ENCODE measurements at regions not wholly inside any gene's neighbourhood (a gene's known extent, or its start where the extent isn't known, plus 50 kb on each side); places are given as distances from the start of the nearest gene placed in this dataset.

- intact Hi-C loops (cut with DNase I) = no loop called here
- H3K27ac ChIP-seq = no peak overlapping the region
- WGBS, 4 donors = 21 to 25% (median 22%) methylated on average over 4 of the region's 4 CpGs
Observed at GRCh38 chr2:167509586-167509985, 621.3 kb downstream of the XIRP2 start.

GRCh38 chr2:167508709-167509108, 620.4 kb downstream of the XIRP2 start:
- ATAC-seq (no peak), DNase-seq (no peak)
- no peaks in the 10 kb centered on the region for H3K9me3 ChIP-seq
- TF ChIP-seq POLR2A (IDR thresholded peaks at IDR 0.05) = no peak
- TF ChIP-seq CTCF (IDR thresholded peaks at IDR 0.05) = no peak
- H3K36me3 ChIP-seq = no peaks in the 10 kb centered on the region
- H3K27me3 ChIP-seq = no peaks in the 10 kb centered on the region
- no peaks in the 10 kb centered on the region for H3K4me1 ChIP-seq
- WGBS, 4 donors = 56 to 70% (median 63%) methylated on average over 1 of the region's 1 CpG
- H3K27ac ChIP-seq = no peak overlapping the region
- H3K4me3 ChIP-seq = no peak overlapping the region
- intact Hi-C loops (cut with DNase I) = no loop called here

More at GRCh38 chr2:167509586-167509985, 621.3 kb downstream of the XIRP2 start:
- H3K36me3 ChIP-seq = no peaks in the 10 kb centered on the region
- no peaks in the 10 kb centered on the region for H3K9me3 ChIP-seq
- H3K4me3 ChIP-seq = no peak overlapping the region
- DNase-seq (no peak), ATAC-seq (no peak)
- H3K27me3 ChIP-seq = no peaks in the 10 kb centered on the region
- TF ChIP-seq POLR2A (IDR thresholded peaks at IDR 0.05) = no peak
- no peak for TF ChIP-seq CTCF (IDR thresholded peaks at IDR 0.05)
- no peaks in the 10 kb centered on the region for H3K4me1 ChIP-seq

GRCh38 chr2:167506395-167506794, 618.1 kb downstream of the XIRP2 start:
- TF ChIP-seq CTCF (IDR thresholded peaks at IDR 0.05) = no peak
- no peak for TF ChIP-seq POLR2A (IDR thresholded peaks at IDR 0.05)
- Histone ChIP-seq H3K36me3 (no peaks in the 10 kb centered on the region), H3K27me3 (no peaks in the 10 kb centered on the region), H3K4me1 (no peaks in the 10 kb centered on the region), H3K9me3 (no peaks in the 10 kb centered on the region), H3K27ac (no peak overlapping the region), H3K4me3 (no peak overlapping the region)
- ATAC-seq = no peak
- WGBS, 4 donors = 70 to 85% (median 76%) methylated on average over 1 of the region's 1 CpG
- no peak for DNase-seq
- intact Hi-C loops (cut with DNase I) = no loop called here

DNA sequence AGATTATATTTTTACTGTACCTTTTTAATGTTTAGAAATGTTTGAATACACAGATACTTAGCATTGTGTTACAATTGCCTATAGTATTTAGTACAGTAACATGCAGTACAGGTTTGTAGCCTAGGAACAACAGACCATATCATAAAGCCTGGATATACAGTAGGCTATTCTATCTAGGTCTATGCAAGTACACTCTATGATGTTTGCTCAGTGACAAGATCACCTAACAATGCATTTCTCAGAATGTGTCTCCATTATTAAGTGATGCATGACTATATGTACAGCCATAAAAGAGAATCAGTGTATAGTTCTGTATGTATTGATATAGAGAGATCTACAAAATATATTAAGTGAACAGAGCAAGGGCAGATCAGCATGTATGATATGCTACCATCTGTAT, 616.4 kb downstream of the XIRP2 start:
- H3K27me3 ChIP-seq = no peaks in the 10 kb centered on the region
- H3K4me3 ChIP-seq = no peak overlapping the region
- TF ChIP-seq POLR2A (IDR thresholded peaks at IDR 0.05) = no peak
- TF ChIP-seq CTCF (IDR thresholded peaks at IDR 0.05) = no peak
- H3K27ac ChIP-seq = no peak overlapping the region
- ATAC-seq = no peak
- DNase-seq = no peak
- no peaks in the 10 kb centered on the region for H3K36me3 ChIP-seq
- no peaks in the 10 kb centered on the region for H3K4me1 ChIP-seq
- intact Hi-C loops (cut with DNase I) = no loop called here
- H3K9me3 ChIP-seq = no peaks in the 10 kb centered on the region
